Suprapubic skin (tissue), 4 donors: ENCODE measurements at regions not wholly inside any gene's neighbourhood (a gene's known extent, or its start where the extent isn't known, plus 50 kb on each side); places are given as distances from the start of the nearest gene placed in this dataset.

Experiments
- EP300 ChIP-seq: sonication (generic); formaldehyde crosslinking; IDR thresholded peaks from one replicate; pipeline ENCODE4 v1.6.1; 2017; ENCODE audit warnings: antibody characterized with exemption
- POLR2A ChIP-seq, 2 donors: fragments of 450-650 bp; IDR thresholded peaks; one replicate each; pipeline ENCODE4 v1.6.1; 2017; ENCODE audit warnings: antibody characterized with exemption in 2 of 2, mild to moderate bottlenecking in 2 of 2, moderate library complexity in 2 of 2
- POLR2AphosphoS5 ChIP-seq, 3 donors: sonication (generic); formaldehyde crosslinking; IDR thresholded peaks; one replicate each; pipeline ENCODE4 v1.6.1; 2017; ENCODE audit warnings: antibody characterized with exemption in 3 of 3
- TF ChIP-seq, protein P1 (sequence below), 2 donors: fragments of 200-600 bp in 1 of 2; fragments of 450-650 bp in 1 of 2; sonication (generic) in 1 of 2; IDR thresholded peaks; one replicate each; pipeline ENCODE4 v1.5.1; 2016 to 2019; ENCODE audit warnings: antibody characterized with exemption in 2 of 2, mild to moderate bottlenecking in 1 of 2, moderate library complexity in 1 of 2

DNA sequence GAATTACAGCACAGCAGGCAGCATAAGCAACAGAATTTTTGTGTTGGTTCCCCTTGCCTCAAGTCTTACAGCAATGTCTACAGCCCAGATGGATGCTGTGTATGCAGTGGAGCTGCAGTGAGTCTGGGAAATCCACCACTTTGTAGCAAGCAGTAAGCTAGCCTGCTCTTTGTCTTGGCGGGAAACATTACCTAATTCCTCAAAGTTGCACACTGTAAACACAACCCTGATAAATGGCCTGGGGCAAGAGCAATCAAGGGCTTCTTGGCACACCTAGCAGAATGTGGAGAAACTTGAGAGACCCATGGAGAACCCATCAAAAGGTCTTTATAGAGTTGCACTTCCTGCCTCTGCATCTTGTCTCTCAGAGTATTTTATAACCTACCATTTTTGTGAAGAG is 102.0 kb upstream of the FOXP2 start:
- TF ChIP-seq, protein P1, sequence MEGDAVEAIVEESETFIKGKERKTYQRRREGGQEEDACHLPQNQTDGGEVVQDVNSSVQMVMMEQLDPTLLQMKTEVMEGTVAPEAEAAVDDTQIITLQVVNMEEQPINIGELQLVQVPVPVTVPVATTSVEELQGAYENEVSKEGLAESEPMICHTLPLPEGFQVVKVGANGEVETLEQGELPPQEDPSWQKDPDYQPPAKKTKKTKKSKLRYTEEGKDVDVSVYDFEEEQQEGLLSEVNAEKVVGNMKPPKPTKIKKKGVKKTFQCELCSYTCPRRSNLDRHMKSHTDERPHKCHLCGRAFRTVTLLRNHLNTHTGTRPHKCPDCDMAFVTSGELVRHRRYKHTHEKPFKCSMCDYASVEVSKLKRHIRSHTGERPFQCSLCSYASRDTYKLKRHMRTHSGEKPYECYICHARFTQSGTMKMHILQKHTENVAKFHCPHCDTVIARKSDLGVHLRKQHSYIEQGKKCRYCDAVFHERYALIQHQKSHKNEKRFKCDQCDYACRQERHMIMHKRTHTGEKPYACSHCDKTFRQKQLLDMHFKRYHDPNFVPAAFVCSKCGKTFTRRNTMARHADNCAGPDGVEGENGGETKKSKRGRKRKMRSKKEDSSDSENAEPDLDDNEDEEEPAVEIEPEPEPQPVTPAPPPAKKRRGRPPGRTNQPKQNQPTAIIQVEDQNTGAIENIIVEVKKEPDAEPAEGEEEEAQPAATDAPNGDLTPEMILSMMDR (IDR thresholded peaks at IDR 0.05): no peak
- TF ChIP-seq POLR2A (IDR thresholded peaks at IDR 0.05) (no peak), POLR2AphosphoS5 (IDR thresholded peaks at IDR 0.05) (no peak), EP300 (no peak)
